HG02970 (cell line): ENCODE measurements at regions not wholly inside any gene's neighbourhood (a gene's known extent, or its start where the extent isn't known, plus 50 kb on each side); places are given as distances from the start of the nearest gene placed in this dataset.

ENCODE experiments used
- ATAC-seq: cut with Tn5 transposase; IDR thresholded peaks from one replicate; pipeline ENCODE4 v1.9.1; 2021; ENCODE audit warnings: mild to moderate bottlenecking, moderate library complexity, moderate number of reproducible peaks; ENCODE audit not compliant: unreplicated experiment, low FRiP score

GRCh38 chr13:80783926-80784565, 443.1 kb upstream of the SPRY2 start:
- ATAC-seq: no peak

- ATAC-seq: no peak
Observed at GRCh38 chr13:80782441-80782840, 441.5 kb upstream of the SPRY2 start.

- ATAC-seq: no peak
Observed at GRCh38 chr13:80778297-80778696, 437.4 kb upstream of the SPRY2 start.

GRCh38 chr13:80757694-80758093, 416.8 kb upstream of the SPRY2 start:
- ATAC-seq: no peak

- no peak for ATAC-seq
Observed at GRCh38 chr13:80755910-80756309, 415.0 kb upstream of the SPRY2 start.

DNA sequence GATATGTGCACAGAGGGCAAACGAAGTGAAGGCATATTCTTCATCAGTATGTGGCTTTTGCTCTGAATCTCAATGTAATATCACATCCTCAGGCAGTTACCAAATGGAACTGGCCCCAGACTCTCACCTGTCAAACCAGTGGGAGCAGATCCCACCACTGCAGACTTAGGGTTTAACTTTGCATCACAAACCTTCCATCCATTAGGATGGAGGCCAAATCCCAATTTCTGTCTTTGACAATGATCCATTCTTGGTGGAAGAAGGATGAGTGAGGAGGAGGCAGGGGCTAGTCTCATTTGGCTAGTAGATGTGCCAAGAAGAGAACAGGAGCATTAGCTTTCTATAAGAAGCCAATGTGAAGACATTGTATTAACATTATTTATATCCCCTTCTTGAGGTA, 413.5 kb upstream of the SPRY2 start:
- ATAC-seq: no peak

DNA sequence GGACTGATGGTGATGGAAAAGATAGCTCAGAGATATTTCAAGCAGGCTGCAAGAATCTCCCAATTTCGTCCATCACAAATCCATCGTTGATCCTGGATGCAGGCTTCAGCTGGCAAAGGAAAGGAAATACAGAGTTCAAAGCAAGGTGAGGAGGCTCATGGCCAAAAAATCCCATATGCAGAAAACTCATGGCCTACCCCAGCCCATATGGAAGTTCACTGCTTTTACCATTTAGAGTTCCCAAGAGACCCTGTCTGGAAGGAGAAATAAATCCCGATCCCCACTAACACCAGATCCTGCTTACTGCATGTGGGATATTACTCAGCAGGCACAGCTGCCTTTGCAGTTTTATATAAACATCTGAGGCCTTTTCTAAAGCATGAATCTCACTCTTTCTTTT, 412.9 kb upstream of the SPRY2 start:
- ATAC-seq: no peak

- ATAC-seq: no peak
Observed at GRCh38 chr13:80751854-80752253, 410.9 kb upstream of the SPRY2 start.

DNA sequence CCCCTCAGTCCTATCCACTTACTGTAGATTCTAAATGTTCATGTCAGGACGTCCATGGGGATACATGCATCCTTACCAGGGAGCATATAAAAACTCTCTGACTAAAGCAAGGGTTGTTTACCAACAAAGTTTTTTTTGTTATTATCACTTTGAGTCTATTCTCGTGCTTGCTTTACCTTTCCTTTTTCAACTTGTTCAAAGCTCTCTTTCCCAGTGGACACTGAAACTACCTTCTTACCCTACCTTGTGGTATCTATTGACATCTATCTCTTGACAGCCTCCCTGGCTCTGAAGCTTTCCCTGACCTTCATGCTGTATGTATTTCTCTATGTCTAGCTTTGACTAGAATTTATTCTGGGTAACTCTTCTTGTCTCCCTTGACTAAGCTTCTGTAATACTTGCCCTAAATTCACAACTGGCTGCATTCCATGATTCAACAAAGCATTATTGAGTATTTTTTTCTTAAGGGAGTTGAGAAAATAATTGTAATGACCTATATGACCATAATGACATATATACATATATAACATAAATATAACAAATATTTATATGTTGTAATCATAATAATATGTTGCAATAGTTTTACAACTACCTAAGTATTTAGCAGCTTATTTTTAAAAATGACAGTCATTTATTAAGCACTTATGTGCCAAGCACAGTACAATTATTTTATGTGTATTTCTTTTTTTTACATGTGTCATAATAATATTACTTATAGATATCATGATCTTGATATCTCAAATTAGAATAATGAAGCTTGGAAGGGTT, 403.4 kb upstream of the SPRY2 start:
- no peak for ATAC-seq

DNA sequence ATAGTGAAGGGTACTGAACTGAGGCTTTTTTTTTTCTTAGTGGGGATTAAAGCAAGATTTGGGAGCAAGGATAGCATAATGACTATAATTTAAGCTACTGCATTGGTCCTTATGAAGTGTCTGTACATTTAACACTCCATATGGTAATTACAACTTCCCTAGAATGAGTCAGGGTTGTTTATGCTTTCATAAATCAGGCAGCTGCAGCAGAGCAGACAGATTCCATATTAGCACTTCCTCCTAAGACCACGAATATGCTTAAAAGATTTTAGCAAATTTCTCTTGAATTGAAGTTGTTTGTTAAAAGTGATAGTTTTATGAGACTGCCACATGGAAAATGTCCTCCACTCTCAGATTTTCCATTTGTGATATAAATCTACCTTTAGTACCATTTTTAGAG, 401.1 kb upstream of the SPRY2 start:
- ATAC-seq: no peak

GRCh38 chr13:80740071-80740470, 399.1 kb upstream of the SPRY2 start:
- ATAC-seq: no peak

- no peak for ATAC-seq
Observed at GRCh38 chr13:80737513-80737912, 396.6 kb upstream of the SPRY2 start.

- ATAC-seq: no peak
Observed at GRCh38 chr13:80727321-80727975, 386.5 kb upstream of the SPRY2 start.

GRCh38 chr13:80726868-80727267, 385.9 kb upstream of the SPRY2 start:
- no peak for ATAC-seq

DNA sequence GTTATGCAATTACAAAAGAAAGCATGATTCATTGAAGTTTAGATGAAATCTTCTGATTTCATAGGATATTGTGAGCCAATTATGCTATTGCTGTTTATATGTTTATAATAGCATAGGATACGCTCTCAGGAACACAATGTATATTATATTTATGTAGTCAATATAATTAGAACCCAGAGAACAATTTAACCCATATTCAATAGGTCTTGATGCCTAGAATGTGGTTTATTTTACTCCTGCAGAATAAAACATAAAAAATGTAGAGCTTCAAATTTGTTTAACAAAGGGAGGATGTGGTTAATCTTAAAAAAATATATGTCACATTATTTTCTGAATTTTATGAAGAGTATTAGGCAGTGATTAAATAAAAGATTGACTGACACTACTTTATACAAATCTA, 380.8 kb upstream of the SPRY2 start:
- no peak for ATAC-seq

DNA sequence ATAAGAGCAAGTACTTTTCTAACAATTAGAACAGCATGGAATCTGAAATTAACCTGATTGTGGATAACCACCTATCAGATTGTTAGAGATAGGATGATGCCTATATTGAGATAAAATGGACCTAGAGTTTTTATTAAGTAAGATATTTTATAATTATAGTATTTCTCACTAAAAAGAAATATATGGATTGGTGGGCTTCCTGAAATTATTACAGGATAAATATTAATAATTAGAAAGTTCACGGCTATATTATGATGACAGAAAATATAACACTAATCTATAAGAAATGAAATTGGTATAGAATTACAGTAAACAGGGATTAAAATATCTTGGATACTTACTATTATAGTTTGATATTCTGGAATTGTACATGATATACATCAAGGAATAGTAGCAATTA, 378.0 kb upstream of the SPRY2 start:
- no peak for ATAC-seq

DNA sequence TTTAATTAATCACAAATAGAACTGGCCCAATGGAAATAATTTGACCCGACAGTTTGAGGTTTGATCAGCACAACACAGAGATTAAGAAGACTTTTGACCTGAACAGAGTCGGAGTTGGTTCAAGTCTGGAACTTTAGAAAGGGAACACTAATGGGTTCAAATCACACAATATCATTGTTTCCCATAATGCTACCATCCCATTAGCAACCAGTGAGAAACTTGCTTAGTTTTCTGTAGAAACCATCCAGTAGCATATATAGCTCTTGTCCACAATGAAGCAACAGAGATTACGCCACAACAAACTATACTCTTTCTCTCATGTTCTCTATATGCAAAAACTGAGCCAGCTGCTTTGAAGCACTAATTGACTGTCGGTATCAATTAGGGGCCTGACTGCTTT, 376.9 kb upstream of the SPRY2 start:
- no peak for ATAC-seq

DNA sequence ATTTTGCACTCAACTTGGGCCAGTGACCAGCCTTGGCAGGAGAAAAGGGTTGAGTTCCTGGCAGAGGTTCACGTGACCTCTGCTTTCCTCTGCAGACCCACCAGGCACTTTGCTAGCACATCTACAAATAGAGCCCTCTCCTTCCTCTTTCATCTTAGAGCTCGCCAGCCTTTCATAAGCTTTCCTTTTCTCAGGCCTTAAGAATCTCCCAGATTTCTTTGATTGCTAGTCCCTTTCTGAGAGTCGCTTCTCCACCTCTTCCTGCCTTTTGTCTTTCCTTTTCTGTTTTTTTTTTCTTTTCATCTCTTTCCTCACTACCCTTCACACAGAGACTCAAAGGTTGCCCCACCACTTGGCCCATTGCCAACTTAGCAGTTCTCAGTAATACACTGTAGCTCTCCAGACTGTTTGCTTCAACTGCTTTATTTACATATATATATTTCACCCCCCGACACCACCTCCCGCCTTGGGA, 375.7 kb upstream of the SPRY2 start:
- ATAC-seq: no peak

DNA sequence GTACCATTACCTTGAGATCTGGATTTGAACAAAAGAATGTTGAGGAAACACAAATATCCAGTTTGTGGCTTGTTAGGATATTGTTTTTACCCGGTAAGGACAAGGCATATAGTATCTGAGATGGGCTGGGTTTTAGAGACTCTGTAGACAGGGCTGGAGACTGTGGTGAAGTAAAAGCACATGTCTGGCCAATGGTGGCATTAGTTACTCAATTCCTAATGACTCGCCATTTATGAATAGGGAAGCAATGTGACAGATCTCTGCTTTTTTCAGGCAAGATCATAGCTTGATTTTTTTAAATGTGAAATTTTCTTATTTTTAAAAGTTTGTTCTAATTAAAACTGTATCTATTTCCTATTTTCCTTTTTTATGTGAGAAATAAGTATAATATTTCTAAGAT, 371.1 kb upstream of the SPRY2 start:
- ATAC-seq: no peak

GRCh38 chr13:80708791-80709190, 367.9 kb upstream of the SPRY2 start:
- no peak for ATAC-seq
